K562 (cell line): ENCODE measurements at regions not wholly inside any gene's neighbourhood (a gene's known extent, or its start where the extent isn't known, plus 50 kb on each side); places are given as distances from the start of the nearest gene placed in this dataset.

ENCODE experiments used
- ATAC-seq: fragments of 200-7000 bp; cut with Tn5 transposase; 3 replicates; pipeline ENCODE4 v1.9.1; 2020; ENCODE audit warnings: moderate library complexity
- BruUV-seq: library from RNA; stranded (reverse); fragments of 400-500 nt; replicated peaks from 2 replicates; lab custom pipeline; 2021; lab: Mats Ljungman, UMichigan
- CTCF ChIA-PET: fragments of 300-600 bp; formaldehyde crosslinking; extraction: SDS; loops from one replicate; lab custom pipeline; 2021; ENCODE audit warnings: low intra/inter-chr PET ratio; lab: Yijun Ruan, JAX
- POLR2A ChIA-PET: fragments of 300-600, 350-650 bp; sonication (Branson Sonifier 250); formaldehyde crosslinking; extraction: SDS; loops from one replicate; lab custom pipeline; 2021; ENCODE audit warnings: antibody characterized with exemption, inconsistent platforms; lab: Yijun Ruan, JAX
- DNase-seq, 4 experiments: peaks; one replicate each; pipeline versions ENCODE4 v3.0.0 to v3.0.0-alpha.2; 2011 to 2018; ENCODE audit warnings: low spot score in 3 of 4, mixed read lengths in 3 of 4; ENCODE audit errors: extremely low read depth in 1 of 4
- FAIRE-seq: peaks from 2 replicates; lab custom pipeline; 2011; peaks lifted over from hg19 to GRCh38; lab: Jason Lieb, UNC
- H2AFZ ChIP-seq: 2 replicates; pipeline ENCODE4 v1.6.0; 2011; ENCODE audit warnings: low read depth, low read length, control low read depth, inconsistent platforms
- H3K27ac ChIP-seq: fragments of 200-600 bp; 3 replicates; pipeline ENCODE4 v1.8.0; 2011; ENCODE audit warnings: low read depth, mild to moderate bottlenecking, control low read depth, inconsistent platforms, low read length, moderate library complexity, mixed read lengths; ENCODE audit errors: extremely low read depth
- H3K27me3 ChIP-seq, 2 experiments: fragments of 300-600 bp in 1 of 2; 2 replicates in 1 of 2; 3 replicates in 1 of 2; pipeline versions ENCODE4 v1.6.0 to v1.8.0; 2011; ENCODE audit warnings: inconsistent platforms in 2 of 2, low read length in 2 of 2, mild to moderate bottlenecking in 1 of 2, mixed read lengths in 1 of 2, moderate library complexity in 1 of 2; ENCODE audit not compliant: control insufficient read depth in 2 of 2, insufficient read depth in 2 of 2
- H3K36me3 ChIP-seq: fragments of 300-600 bp; 3 replicates; pipeline ENCODE4 v1.8.0; 2011; ENCODE audit warnings: mild to moderate bottlenecking, low read length, inconsistent platforms; ENCODE audit not compliant: control insufficient read depth, insufficient read depth
- H3K4me1 ChIP-seq, 2 experiments: fragments of 200-600 bp in 1 of 2; replicated peaks in 1 of 2; 2 replicates in 1 of 2; 3 replicates in 1 of 2; pipeline versions ENCODE4 v1.5.1 to v1.8.0; 2011; ENCODE audit warnings: inconsistent platforms in 2 of 2, low read length in 2 of 2, mild to moderate bottlenecking in 1 of 2, mixed read lengths in 1 of 2, moderate library complexity in 1 of 2; ENCODE audit not compliant: control insufficient read depth in 2 of 2, insufficient read depth in 2 of 2
- H3K4me2 ChIP-seq: 2 replicates; pipeline ENCODE4 v1.6.1; 2011; ENCODE audit warnings: low read length, control low read depth, inconsistent platforms, mixed read lengths; ENCODE audit not compliant: insufficient read depth
- H3K4me3 ChIP-seq: fragments of 200-600 bp; sonication (generic), shearing (Covaris generic); 2 replicates; pipeline ENCODE4 v1.5.1; 2016; ENCODE audit warnings: control low read depth, inconsistent platforms
- H3K79me2 ChIP-seq: fragments of 200-600 bp; 3 replicates; pipeline ENCODE4 v1.8.0; 2011; ENCODE audit warnings: low read length, inconsistent platforms; ENCODE audit not compliant: control insufficient read depth, insufficient read depth
- H3K9ac ChIP-seq, 2 experiments: 2 replicates each; pipeline versions ENCODE4 v1.6.0 to v1.6.1; 2011; ENCODE audit warnings: low read depth in 2 of 2, low read length in 2 of 2, control low read depth in 1 of 2, inconsistent platforms in 1 of 2, mild to moderate bottlenecking in 1 of 2, mixed read lengths in 1 of 2; ENCODE audit not compliant: insufficient read depth in 1 of 2
- H3K9me1 ChIP-seq: one replicate; pipeline ENCODE4 v1.6.0; 2011; ENCODE audit warnings: inconsistent platforms, mild to moderate bottlenecking, low read length, moderate library complexity; ENCODE audit not compliant: control insufficient read depth, insufficient read depth
- H3K9me3 ChIP-seq: replicated peaks from 2 replicates; pipeline ENCODE4 v1.5.1; 2011; ENCODE audit warnings: low read depth, low read length, inconsistent platforms; ENCODE audit not compliant: control insufficient read depth, insufficient read depth
- H4K20me1 ChIP-seq: replicated peaks from 2 replicates; pipeline ENCODE4 v1.6.1; 2011; ENCODE audit warnings: low read length, inconsistent platforms, mixed read lengths; ENCODE audit not compliant: control insufficient read depth, insufficient read depth
- ATF6 ChIP-seq: sonication (generic); formaldehyde crosslinking; IDR thresholded peaks from 2 replicates; pipeline ENCODE4 v1.4.0; 2020; ENCODE audit warnings: mild to moderate bottlenecking, missing genetic modification reagents
- BRF1 ChIP-seq: IDR thresholded peaks from 3 replicates; pipeline ENCODE4 v1.6.1; 2011; ENCODE audit warnings: borderline replicate concordance, mild to moderate bottlenecking; ENCODE audit not compliant: insufficient read length; ENCODE audit errors: extremely low read depth
- DIDO1 ChIP-seq: fragments of 450-650 bp; IDR thresholded peaks from 2 replicates; pipeline ENCODE4 v1.6.1; 2016; ENCODE audit warnings: low read depth, missing biosample characterization, missing genetic modification characterization
- FOSL1 ChIP-seq: fragments of 200-800 bp; sonication (Bioruptor generic); conservative IDR thresholded peaks from 2 replicates; pipeline ENCODE4 v1.6.1; 2016; ENCODE audit warnings: missing genetic modification characterization, missing compliant biosample characterization
- HNRNPL ChIP-seq: fragments of 200-400 bp; formaldehyde crosslinking; IDR thresholded peaks from 2 replicates; pipeline ENCODE4 v1.6.1; 2017; ENCODE audit warnings: low read depth, mild to moderate bottlenecking, low read length
- HSF4 ChIP-seq: fragments of 250-450 bp; sonication (Bioruptor Pico); IDR thresholded peaks from 2 replicates; pipeline ENCODE4 v2.1.2; 2022; ENCODE audit warnings: mild to moderate bottlenecking, moderate library complexity, borderline replicate concordance
- PHB ChIP-seq: fragments of 250-450 bp; sonication (Bioruptor Pico); IDR thresholded peaks from 2 replicates; pipeline ENCODE4 v1.5.0; 2021
- RERE ChIP-seq: sonication (generic); formaldehyde crosslinking; IDR thresholded peaks from 2 replicates; pipeline ENCODE4 v1.8.0; 2023; ENCODE audit warnings: missing genetic modification reagents, mild to moderate bottlenecking, borderline replicate concordance
- ZNF184 ChIP-seq: sonication (generic); formaldehyde crosslinking; IDR thresholded peaks from 2 replicates; pipeline ENCODE4 v1.5.0; 2020; ENCODE audit warnings: missing genetic modification reagents
- ZNF41 ChIP-seq: fragments of 250-450 bp; sonication (Bioruptor Pico); conservative IDR thresholded peaks from 2 replicates; pipeline ENCODE4 v1.4.0; 2020; ENCODE audit warnings: mild to moderate bottlenecking
- ZNF57 ChIP-seq: fragments of 450-650 bp; formaldehyde crosslinking; IDR thresholded peaks from 2 replicates; pipeline ENCODE4 v1.4.0; 2020; ENCODE audit warnings: mild to moderate bottlenecking, moderate library complexity
- ZNF583 ChIP-seq: fragments of 250-450 bp; sonication (Bioruptor Pico); IDR thresholded peaks from 2 replicates; pipeline ENCODE4 v1.4.0; 2020
- ZNF707 ChIP-seq: fragments of 250-450 bp; sonication (Bioruptor Pico); conservative IDR thresholded peaks from 2 replicates; pipeline ENCODE4 v1.8.0; 2022; ENCODE audit warnings: inconsistent platforms, mild to moderate bottlenecking, moderate library complexity
- ZNF75A ChIP-seq: fragments of 450-650 bp; formaldehyde crosslinking; IDR thresholded peaks from 2 replicates; pipeline ENCODE4 v1.4.0; 2020; ENCODE audit warnings: mild to moderate bottlenecking
- ZNF76 ChIP-seq: fragments of 250-450 bp; sonication (Bioruptor Pico); IDR thresholded peaks from 2 replicates; pipeline ENCODE4 v1.4.0; 2020; ENCODE audit warnings: mild to moderate bottlenecking, moderate library complexity, borderline replicate concordance
- ZSCAN29 ChIP-seq: fragments of 450-650 bp; IDR thresholded peaks from 2 replicates; pipeline ENCODE4 v1.6.1; 2017
- WGBS: fragments of 100-300 bp; shearing (Covaris generic); methylation state at CpG from one replicate; pipeline ENCODE4 v1.1.6; 2016; ENCODE audit warnings: low coverage, mixed read lengths; ENCODE audit not compliant: insufficient coverage; ENCODE audit errors: missing lambda C conversion rate; 5-methylcytosine and 5-hydroxymethylcytosine counted together
- in situ Hi-C: fragments of 300-500 bp; cut with MboI; formaldehyde crosslinking; loops from 4 replicates; pipeline ENCODE4 v1.15.0; 2018; ENCODE audit warnings: inconsistent platforms, mixed read lengths
- intact Hi-C: fragments of 100-400 bp; cut with micrococcal nuclease; formaldehyde crosslinking; loops from 2 replicates; pipeline ENCODE4 v1.14.2; 2022

GRCh38 chr5:26660116-26660515, 378.3 kb downstream of the CDH9 start:
- BruUV-seq = no TSS peak
- Histone ChIP-seq H3K36me3 (no peaks in the 10 kb centered on the region), H3K4me1 (no peaks in the 10 kb centered on the region), H3K27me3 (no peaks in the 10 kb centered on the region), H3K4me2 (no peak overlapping the region), H3K9me1 (no peaks in the 10 kb centered on the region), H4K20me1 (no peaks in the 10 kb centered on the region), H3K9ac (no peak overlapping the region), H3K4me3 (no peak overlapping the region), H3K79me2 (no peaks in the 10 kb centered on the region), H3K27ac (no peak overlapping the region), H2AFZ (no peak overlapping the region), H3K9me3 (no peaks in the 10 kb centered on the region)
- in situ Hi-C loops = no loop called here
- WGBS = 1% methylated on average over 12 of the region's 12 CpGs
- no peak for DNase-seq
- POLR2A ChIA-PET = no interaction called here
- FAIRE-seq = no peak
- TF ChIP-seq BRF1 (no peak), HSF4 (no peak), ZNF184 (CRISPR knock-in tag) (no peak), ATF6 (CRISPR knock-in tag) (no peak), ZNF75A (CRISPR knock-in tag) (no peak), FOSL1 (tag) (no peak), ZNF707 (CRISPR knock-in tag) (no peak), RERE (no peak), DIDO1 (tag) (no peak), PHB (no peak), HNRNPL (no peak), ZNF57 (CRISPR knock-in tag) (no peak), ZSCAN29 (no peak), ZNF583 (CRISPR knock-in tag) (no peak), ZNF41 (CRISPR knock-in tag) (no peak), ZNF76 (no peak)
- CTCF ChIA-PET = no interaction called here
- intact Hi-C loops = no loop called here
- no peak for ATAC-seq
